ENCODE measurements at regions not wholly inside any gene's neighbourhood (a gene's known extent, or its start where the extent isn't known, plus 50 kb on each side); places are given as distances from the start of the nearest gene placed in this dataset.
A peak's percentile ranks its signal among the peaks of the same experiment; 100 is the strongest.

DNA sequence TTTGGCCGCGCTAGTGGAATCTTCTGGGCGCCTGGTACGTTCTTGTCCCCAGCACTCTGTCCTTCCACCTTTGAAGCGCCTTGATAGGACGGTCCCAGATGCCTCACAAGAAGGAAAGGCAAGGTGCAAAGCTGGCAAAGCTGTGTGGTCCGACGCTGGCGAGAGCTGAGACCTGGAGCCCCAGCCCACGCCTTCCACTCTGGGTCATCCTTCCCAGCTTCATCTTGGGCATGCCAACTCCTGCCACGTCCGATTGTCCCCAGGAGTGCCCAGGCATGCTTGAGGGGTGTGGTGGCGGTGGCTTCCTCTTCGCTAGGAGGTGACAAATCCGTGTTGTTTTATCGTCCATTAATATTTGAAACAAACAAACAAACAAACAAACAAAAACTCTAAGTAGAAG lies 123.9 kb upstream of the DPYD start:
- ATAC-seq (peak; percentile 19 to 30; a peak in 4 of 6 replicates), DNase-seq (ENCODE audit: low read depth in 1 of 2, low spot score in 1 of 2) (no peak), FAIRE-seq (no peak)
- Histone ChIP-seq H3K4me2 (peak overlapping the region; percentile 76), H3K4me3 (peak overlapping the region; percentile 82), H3K9me3 (no peaks in the 10 kb centered on the region), H3K4me1 (peaks cover 19% of the 10 kb centered on the region; the same call in 2 of the 3 replicates), H3K27ac (peak overlapping the region; percentile 84 to 99)
- POLR2A ChIA-PET, result no interaction called here
- CTCF ChIA-PET, result interaction anchor here (0.9 to 4.4 kb wide), 5 partner anchors 11 to 423 kb away, joined by 3 to 16 read pairs (median 4); no protein-coding TSS in a partner anchor
- no peak for TF ChIP-seq NPAS2 (CRISPR knock-in tag; IDR thresholded peaks at IDR 0.05; ENCODE audit: borderline replicate concordance)
- TF ChIP-seq, protein P1, sequence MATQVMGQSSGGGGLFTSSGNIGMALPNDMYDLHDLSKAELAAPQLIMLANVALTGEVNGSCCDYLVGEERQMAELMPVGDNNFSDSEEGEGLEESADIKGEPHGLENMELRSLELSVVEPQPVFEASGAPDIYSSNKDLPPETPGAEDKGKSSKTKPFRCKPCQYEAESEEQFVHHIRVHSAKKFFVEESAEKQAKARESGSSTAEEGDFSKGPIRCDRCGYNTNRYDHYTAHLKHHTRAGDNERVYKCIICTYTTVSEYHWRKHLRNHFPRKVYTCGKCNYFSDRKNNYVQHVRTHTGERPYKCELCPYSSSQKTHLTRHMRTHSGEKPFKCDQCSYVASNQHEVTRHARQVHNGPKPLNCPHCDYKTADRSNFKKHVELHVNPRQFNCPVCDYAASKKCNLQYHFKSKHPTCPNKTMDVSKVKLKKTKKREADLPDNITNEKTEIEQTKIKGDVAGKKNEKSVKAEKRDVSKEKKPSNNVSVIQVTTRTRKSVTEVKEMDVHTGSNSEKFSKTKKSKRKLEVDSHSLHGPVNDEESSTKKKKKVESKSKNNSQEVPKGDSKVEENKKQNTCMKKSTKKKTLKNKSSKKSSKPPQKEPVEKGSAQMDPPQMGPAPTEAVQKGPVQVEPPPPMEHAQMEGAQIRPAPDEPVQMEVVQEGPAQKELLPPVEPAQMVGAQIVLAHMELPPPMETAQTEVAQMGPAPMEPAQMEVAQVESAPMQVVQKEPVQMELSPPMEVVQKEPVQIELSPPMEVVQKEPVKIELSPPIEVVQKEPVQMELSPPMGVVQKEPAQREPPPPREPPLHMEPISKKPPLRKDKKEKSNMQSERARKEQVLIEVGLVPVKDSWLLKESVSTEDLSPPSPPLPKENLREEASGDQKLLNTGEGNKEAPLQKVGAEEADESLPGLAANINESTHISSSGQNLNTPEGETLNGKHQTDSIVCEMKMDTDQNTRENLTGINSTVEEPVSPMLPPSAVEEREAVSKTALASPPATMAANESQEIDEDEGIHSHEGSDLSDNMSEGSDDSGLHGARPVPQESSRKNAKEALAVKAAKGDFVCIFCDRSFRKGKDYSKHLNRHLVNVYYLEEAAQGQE (IDR thresholded peaks at IDR 0.05), result no peak
- TF ChIP-seq CHD2 (IDR thresholded peaks at IDR 0.05; ENCODE audit: low read length, partially characterized antibody), result no peak
- no peak for TF ChIP-seq ZNF302 (CRISPR knock-in tag; IDR thresholded peaks at IDR 0.05)
- TF ChIP-seq CHD4 (IDR thresholded peaks at IDR 0.05; ENCODE audit: borderline replicate concordance), result no peak
- no peak for TF ChIP-seq CBX8 (IDR thresholded peaks at IDR 0.05)
- TF ChIP-seq, protein P2, sequence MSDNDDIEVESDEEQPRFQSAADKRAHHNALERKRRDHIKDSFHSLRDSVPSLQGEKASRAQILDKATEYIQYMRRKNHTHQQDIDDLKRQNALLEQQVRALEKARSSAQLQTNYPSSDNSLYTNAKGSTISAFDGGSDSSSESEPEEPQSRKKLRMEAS (IDR thresholded peaks at IDR 0.05), result no peak
- TF ChIP-seq RAD21 (conservative IDR thresholded peaks at IDR 0.05 in 1 of 2, IDR thresholded peaks at IDR 0.05 in 1 of 2), result no peak
- TF ChIP-seq HEYL (CRISPR knock-in tag; IDR thresholded peaks at IDR 0.05), result no peak
- TF ChIP-seq GATA3 (IDR thresholded peaks at IDR 0.05; ENCODE audit: borderline replicate concordance), result no peak
- WGBS (ENCODE audit: missing lambda C conversion rate), result 79% methylated on average over 14 of the region's 16 CpGs

DNA sequence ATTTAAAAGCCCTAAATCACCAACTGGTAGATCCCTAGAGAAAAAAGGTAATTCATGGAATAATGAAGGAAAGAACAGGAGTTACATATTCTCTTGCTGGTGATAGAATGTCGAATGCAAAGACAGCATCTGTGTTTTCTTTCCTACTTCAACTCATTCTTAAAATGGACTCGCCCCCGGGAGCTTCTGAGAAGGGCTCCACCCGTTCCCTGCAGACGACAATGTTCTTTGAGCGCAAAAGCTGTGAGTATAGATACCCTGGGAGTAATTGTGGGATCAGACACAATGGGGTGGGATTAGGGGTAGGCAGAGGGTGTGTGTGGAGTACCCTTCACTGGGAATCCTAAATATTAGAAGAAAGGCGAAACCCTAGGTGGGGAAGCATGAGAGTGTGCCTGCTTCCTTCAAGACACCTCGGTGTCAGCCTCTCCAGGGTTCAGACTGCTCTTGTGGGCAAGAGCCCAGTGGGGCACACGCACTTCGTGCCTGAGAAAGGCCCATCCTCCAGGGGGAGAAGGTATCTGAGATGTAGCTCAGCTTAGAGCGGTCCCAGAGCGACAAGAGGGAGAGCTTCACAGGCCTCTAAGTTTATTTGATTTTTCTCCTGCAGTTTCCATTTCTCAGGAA lies 123.3 kb upstream of the DPYD start:
- FAIRE-seq, result no peak
- Histone ChIP-seq H3K4me3 (no peak overlapping the region), H3K27ac (peak overlapping the region in 1 of 2 experiments; percentile 99; a peak in 3 of 6 replicates), H3K4me1 (peaks cover 19% of the 10 kb centered on the region; the same call in 2 of the 3 replicates), H3K4me2 (peak overlapping the region; percentile 76), H3K9me3 (no peaks in the 10 kb centered on the region)
- ATAC-seq, result peak; percentile 5 to 21; a peak in 3 of 6 replicates
- POLR2A ChIA-PET, result no interaction called here
- DNase-seq (ENCODE audit: low read depth in 1 of 2, low spot score in 1 of 2), result no peak
- WGBS (ENCODE audit: missing lambda C conversion rate), result 80% methylated on average over 12 of the region's 12 CpGs
- no peak for TF ChIP-seq KDM5A (IDR thresholded peaks at IDR 0.05)
- TF ChIP-seq, protein P3, sequence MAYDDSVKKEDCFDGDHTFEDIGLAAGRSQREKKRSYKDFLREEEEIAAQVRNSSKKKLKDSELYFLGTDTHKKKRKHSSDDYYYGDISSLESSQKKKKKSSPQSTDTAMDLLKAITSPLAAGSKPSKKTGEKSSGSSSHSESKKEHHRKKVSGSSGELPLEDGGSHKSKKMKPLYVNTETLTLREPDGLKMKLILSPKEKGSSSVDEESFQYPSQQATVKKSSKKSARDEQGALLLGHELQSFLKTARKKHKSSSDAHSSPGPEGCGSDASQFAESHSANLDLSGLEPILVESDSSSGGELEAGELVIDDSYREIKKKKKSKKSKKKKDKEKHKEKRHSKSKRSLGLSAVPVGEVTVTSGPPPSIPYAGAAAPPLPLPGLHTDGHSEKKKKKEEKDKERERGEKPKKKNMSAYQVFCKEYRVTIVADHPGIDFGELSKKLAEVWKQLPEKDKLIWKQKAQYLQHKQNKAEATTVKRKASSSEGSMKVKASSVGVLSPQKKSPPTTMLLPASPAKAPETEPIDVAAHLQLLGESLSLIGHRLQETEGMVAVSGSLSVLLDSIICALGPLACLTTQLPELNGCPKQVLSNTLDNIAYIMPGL (CRISPR knock-in tag; IDR thresholded peaks at IDR 0.05; ENCODE audit: borderline replicate concordance), result no peak
- TF ChIP-seq EHF (CRISPR knock-in tag; IDR thresholded peaks at IDR 0.05), result no peak
- TF ChIP-seq EHMT2 (IDR thresholded peaks at IDR 0.05; ENCODE audit: low read depth), result no peak
- TF ChIP-seq, protein P4, sequence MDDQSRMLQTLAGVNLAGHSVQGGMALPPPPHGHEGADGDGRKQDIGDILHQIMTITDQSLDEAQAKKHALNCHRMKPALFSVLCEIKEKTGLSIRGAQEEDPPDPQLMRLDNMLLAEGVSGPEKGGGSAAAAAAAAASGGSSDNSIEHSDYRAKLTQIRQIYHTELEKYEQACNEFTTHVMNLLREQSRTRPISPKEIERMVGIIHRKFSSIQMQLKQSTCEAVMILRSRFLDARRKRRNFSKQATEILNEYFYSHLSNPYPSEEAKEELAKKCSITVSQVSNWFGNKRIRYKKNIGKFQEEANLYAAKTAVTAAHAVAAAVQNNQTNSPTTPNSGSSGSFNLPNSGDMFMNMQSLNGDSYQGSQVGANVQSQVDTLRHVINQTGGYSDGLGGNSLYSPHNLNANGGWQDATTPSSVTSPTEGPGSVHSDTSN (IDR thresholded peaks at IDR 0.05), result no peak
- no peak for TF ChIP-seq ZSCAN20 (CRISPR knock-in tag; IDR thresholded peaks at IDR 0.05)
- TF ChIP-seq HOXB5 (CRISPR knock-in tag; IDR thresholded peaks at IDR 0.05), result no peak
- CTCF ChIA-PET, result interaction anchor here (0.9 to 4.4 kb wide), 6 partner anchors 10 to 424 kb away, joined by 3 to 16 read pairs (median 4); no protein-coding TSS in a partner anchor
